ENCODE measurements at regions not wholly inside any gene's neighbourhood (a gene's known extent, or its start where the extent isn't known, plus 50 kb on each side); places are given as distances from the start of the nearest gene placed in this dataset.

DNA sequence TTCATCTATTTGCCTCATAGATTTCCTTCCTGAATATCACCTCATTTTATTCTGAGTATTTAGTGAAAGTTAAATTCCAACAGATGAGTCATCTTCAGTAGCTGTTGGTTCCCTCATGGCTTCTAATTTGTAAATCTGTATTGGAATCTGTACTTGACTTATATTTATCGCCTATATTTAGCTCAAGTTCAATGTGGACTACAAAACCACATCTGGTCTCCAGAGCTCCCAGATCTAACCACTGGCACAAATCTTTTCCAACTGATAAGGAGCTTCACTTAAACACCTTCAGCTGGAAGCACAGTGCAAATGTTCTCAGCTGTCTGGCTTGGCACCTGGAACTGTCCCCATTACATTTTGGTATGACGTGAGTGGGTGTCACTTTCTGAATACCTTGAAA lies 82.8 kb upstream of the DSEL start:
- TF ChIP-seq EP300 (IDR thresholded peaks at IDR 0.05; ENCODE audit: borderline replicate concordance) (no peak), EGR1 (IDR thresholded peaks at IDR 0.05) (no peak), MAX (IDR thresholded peaks at IDR 0.05) (no peak)
- TF ChIP-seq, protein P1, sequence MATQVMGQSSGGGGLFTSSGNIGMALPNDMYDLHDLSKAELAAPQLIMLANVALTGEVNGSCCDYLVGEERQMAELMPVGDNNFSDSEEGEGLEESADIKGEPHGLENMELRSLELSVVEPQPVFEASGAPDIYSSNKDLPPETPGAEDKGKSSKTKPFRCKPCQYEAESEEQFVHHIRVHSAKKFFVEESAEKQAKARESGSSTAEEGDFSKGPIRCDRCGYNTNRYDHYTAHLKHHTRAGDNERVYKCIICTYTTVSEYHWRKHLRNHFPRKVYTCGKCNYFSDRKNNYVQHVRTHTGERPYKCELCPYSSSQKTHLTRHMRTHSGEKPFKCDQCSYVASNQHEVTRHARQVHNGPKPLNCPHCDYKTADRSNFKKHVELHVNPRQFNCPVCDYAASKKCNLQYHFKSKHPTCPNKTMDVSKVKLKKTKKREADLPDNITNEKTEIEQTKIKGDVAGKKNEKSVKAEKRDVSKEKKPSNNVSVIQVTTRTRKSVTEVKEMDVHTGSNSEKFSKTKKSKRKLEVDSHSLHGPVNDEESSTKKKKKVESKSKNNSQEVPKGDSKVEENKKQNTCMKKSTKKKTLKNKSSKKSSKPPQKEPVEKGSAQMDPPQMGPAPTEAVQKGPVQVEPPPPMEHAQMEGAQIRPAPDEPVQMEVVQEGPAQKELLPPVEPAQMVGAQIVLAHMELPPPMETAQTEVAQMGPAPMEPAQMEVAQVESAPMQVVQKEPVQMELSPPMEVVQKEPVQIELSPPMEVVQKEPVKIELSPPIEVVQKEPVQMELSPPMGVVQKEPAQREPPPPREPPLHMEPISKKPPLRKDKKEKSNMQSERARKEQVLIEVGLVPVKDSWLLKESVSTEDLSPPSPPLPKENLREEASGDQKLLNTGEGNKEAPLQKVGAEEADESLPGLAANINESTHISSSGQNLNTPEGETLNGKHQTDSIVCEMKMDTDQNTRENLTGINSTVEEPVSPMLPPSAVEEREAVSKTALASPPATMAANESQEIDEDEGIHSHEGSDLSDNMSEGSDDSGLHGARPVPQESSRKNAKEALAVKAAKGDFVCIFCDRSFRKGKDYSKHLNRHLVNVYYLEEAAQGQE (IDR thresholded peaks at IDR 0.05; ENCODE audit: low read depth), result no peak

All from Ishikawa (cell line).